ENCODE measurements at regions not wholly inside any gene's neighbourhood (a gene's known extent, or its start where the extent isn't known, plus 50 kb on each side); places are given as distances from the start of the nearest gene placed in this dataset.

- TF ChIP-seq, protein P1, sequence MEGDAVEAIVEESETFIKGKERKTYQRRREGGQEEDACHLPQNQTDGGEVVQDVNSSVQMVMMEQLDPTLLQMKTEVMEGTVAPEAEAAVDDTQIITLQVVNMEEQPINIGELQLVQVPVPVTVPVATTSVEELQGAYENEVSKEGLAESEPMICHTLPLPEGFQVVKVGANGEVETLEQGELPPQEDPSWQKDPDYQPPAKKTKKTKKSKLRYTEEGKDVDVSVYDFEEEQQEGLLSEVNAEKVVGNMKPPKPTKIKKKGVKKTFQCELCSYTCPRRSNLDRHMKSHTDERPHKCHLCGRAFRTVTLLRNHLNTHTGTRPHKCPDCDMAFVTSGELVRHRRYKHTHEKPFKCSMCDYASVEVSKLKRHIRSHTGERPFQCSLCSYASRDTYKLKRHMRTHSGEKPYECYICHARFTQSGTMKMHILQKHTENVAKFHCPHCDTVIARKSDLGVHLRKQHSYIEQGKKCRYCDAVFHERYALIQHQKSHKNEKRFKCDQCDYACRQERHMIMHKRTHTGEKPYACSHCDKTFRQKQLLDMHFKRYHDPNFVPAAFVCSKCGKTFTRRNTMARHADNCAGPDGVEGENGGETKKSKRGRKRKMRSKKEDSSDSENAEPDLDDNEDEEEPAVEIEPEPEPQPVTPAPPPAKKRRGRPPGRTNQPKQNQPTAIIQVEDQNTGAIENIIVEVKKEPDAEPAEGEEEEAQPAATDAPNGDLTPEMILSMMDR (conservative IDR thresholded peaks at IDR 0.05; ENCODE audit: low read depth in 2 of 2) = no peak
- TF ChIP-seq ZNF331 (CRISPR knock-in tag; IDR thresholded peaks at IDR 0.05; ENCODE audit: low read depth) = no peak
Observed at GRCh38 chrX:88883200-88883599, 136.2 kb downstream of the CPXCR1 start.

All from GM23338 (cell line).